ENCODE measurements at regions not wholly inside any gene's neighbourhood (a gene's known extent, or its start where the extent isn't known, plus 50 kb on each side); places are given as distances from the start of the nearest gene placed in this dataset.
"Not testable (repeated sequence)": the region's sequence is repeated elsewhere in the genome, so short reads cannot be mapped to it uniquely, and the experiment has no call there.

DNA sequence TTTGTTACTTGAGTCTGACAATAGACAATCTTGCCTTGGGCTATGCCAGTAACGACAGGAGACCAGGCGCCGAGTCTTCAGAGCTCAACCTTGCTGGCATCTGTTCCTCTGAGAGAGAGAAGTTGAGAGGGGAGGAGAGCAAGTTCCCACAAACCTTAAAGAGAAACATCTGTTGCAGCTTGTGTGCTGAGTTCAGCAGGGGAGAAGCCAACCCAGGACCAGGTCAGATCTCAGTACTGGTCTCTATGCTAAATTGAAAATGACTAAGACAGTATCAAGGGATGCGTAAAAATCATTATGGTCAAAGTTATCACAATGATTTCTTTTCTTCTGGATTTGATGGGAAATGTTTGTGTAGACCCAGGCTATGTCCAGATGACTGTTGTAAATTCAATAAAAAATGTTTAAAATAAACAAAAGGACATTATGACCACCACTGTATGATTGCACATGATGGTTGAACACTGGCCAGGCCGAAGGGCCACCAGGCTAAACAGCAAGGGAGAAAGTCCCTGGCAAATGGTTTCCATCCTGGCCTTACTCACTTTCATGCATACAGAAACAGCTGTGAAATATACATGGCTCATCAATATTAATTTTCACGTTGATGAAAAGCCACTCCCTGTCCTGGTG lies 100.3 kb upstream of the PMAIP1 start:
- no peak for DNase-seq

DNA sequence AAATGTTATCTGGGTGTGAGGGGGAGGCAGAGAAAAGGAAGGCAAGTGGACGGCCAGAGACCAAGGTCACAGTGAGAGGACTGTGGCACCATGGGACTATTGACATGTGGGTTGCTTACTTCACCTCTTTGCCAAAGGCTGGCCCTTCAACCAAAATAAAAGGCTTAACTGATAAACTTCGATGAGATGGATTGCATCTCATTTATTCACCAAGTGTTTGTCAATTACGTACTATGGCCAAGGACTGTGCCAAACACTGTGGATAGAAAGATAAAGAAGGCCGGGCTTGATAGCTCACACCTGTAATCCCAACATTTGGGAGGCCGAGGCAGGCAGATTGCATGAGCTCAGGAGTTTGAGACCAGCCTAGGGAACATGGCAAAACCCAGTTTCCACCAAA lies 98.7 kb upstream of the CCBE1 start:
- no peak for DNase-seq

- DNase-seq, result no peak
Observed at GRCh38 chr18:59792353-59792752, 95.1 kb upstream of the CCBE1 start.

- DNase-seq, result not testable (repeated sequence)
Observed at GRCh38 chr18:59790346-59790936, 93.2 kb upstream of the CCBE1 start.

GRCh38 chr18:59788791-59789106 lies 91.5 kb upstream of the CCBE1 start:
- peak; percentile 49 for DNase-seq

- peak; percentile 85 for DNase-seq
Observed at GRCh38 chr18:59787998-59788790, 91.0 kb upstream of the CCBE1 start.

DNA sequence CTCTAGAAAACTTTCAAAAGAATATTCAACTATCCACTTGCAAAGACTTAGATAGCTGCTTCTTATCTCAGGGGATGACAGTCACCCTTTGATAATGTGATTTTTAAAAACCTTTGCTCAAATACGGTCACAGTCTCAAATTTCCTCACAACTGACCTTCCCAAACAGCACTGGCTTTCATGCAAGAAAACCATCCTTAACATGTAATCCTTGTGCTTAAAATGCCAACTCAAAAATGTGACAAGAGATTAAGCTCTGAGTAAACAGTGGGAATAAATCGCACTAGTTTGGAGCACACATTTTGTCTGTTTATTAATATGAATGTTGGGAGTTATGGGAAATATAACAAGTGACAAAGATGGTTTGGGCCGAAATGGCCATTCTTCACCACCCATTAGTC lies 87.5 kb upstream of the CCBE1 start:
- no peak for DNase-seq

DNA sequence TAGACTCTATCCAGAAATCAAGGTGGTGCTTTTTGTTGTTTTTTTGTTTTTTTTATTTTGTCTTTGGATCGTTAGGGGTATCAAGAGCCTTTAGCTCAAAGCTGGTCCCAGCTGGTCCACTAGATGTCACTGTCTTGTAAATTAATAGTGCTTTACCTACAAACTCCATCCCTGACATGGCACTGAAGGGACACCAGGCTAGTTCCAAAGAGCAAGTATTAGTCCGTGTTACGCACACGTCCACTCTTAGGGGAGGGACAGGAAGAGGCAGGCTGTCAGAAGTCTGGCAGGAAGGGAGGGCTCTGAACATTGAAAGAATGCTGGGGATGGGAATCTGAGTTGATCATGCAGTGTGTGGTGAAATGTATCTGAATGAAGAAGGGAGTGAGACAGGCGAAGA lies 85.9 kb upstream of the CCBE1 start:
- DNase-seq, result peak; percentile 81

GRCh38 chr18:59779979-59780378 lies 82.8 kb upstream of the CCBE1 start:
- peak; percentile 91 for DNase-seq

DNA sequence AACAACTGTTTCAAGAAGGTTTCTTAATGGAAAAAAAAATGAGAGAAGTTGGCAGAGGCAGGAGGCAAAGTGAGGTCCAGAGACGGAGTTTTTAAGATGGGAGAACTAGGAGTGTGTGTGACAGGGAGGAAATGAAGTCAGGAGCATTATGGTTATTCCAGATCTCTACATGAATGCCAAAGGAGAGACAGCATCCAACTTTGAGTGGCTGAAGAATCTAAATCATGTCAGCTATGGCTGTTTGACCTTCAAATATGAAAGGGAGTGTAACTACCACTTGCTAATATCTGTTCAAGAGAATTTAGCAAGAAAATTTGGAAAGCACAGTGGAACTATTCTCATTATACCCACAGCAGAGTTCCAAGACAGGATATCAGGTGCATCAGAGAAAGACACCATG lies 81.2 kb upstream of the CCBE1 start:
- DNase-seq, result no peak

DNA sequence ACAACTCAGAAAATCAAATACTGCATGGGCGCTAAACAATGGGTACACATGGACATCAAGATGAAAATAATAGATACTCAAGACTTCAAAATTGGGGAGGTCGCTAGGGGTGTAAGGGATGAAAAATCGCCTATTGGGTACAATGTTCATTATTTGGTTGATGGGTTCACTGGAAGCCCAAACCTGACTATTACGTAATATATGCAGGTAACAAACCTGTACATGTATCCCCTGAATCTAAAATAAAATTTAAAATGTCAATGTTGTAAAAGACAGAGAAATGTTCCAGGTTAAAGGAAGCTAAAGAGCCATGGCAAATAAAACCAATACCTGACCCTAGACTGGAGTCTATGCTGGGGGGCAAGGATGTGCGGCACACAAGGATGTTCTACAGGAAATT lies 80.4 kb upstream of the CCBE1 start:
- DNase-seq, result no peak

GRCh38 chr18:59769129-59769865 lies 72.1 kb upstream of the CCBE1 start:
- DNase-seq, result peak; percentile 47

DNA sequence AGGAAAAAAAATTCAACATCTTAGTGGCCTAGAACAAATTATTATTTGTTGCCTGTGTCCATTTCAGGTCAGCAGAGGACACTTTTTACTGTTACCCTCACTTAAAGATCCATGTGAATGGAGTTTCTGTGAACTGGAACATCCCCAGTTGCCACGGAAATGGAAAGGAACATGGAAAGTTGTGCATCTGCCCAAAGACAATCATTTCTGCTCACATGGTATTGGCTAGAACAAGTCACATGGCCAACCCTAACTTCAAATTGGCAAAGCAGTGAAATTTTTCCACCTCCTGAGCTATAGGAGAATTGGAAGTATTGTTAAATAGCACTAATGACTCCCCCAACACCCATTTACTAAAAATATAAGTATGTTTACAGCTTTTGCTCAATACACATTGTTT lies 71.2 kb upstream of the CCBE1 start:
- no peak for DNase-seq

DNA sequence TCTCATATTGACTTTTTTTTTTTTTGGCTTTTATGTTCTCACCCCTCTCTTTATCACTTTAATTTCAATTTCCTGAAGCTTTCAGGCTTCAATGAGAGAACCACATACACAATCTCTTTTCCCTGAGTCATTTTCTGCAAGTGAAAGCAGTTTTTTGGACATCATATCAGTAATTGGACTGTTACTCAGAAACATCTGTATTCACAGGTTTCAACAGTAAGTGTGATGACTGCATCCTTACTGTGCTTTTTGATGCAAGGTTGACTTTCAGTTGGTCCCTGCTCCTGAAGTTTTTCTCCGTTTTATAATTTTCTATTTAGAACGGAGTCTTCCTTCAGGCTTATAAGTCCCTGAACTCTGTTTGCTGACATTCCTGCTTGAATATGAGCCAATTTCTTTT lies 70.5 kb upstream of the CCBE1 start:
- peak; percentile 51 for DNase-seq

DNA sequence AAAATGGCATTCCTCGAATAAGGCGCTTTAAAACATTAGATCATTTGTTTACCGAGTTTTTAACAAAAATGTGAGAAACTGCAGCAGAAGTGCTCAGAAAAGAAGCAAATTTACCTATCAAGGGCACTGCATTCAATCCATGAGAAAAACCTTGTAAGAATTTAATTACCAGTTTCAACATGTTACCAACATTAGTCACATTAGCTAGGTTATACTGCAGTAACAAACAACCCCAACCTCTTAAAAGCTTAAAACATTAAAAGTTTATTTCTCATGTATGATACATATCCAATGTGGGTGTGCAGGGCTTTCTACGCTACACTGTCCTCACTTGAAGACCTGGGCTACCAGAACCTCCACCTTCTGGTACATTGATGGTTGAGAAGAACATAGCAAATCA lies 68.1 kb upstream of the CCBE1 start:
- no peak for DNase-seq

DNA sequence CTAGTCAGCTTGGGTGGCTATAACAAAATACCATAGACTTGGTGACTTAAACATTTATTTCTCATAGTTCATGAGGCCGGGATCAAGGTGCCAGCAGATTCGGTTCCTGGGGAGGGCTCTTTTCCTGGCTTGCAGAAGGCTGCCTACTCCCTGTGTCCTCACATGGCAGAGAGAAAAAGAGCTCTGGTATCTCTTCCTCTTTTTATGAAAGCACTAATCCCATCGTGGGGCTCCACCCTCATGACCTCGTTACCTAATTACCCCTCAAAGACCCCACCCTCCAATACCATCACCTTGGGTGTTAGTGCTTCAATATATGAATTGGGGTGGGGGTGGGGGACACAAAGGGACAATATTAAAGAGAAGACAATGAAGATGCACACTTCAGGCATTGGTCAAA lies 67.1 kb upstream of the CCBE1 start:
- DNase-seq, result no peak

- no peak for DNase-seq
Observed at GRCh38 chr18:59763541-59764136, 66.4 kb upstream of the CCBE1 start.

- peak; percentile 64 for DNase-seq
Observed at GRCh38 chr18:59760619-59761600, 63.7 kb upstream of the CCBE1 start.

GRCh38 chr18:59760212-59760611 lies 63.0 kb upstream of the CCBE1 start:
- DNase-seq, result peak; percentile 76

DNA sequence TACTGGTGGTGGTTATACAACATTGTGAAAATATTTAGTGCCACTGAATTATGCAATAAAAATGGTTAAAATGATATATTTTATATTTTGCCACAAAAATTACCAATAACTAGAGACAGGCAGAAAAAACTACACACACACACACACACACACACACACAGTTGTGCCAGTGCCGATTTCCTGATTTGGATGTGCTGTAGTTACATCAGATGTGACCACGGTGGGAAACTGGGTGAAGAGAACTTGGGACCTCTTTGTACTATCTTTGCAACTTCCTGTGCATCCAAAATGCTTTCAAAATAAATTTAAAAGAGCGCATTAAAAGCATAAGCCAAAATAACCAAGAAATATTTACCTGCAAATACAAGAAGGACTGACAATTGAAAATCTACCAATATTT lies 61.6 kb upstream of the CCBE1 start:
- DNase-seq, result no peak

GRCh38 chr18:59758106-59758505 lies 60.9 kb upstream of the CCBE1 start:
- no peak for DNase-seq

DNA sequence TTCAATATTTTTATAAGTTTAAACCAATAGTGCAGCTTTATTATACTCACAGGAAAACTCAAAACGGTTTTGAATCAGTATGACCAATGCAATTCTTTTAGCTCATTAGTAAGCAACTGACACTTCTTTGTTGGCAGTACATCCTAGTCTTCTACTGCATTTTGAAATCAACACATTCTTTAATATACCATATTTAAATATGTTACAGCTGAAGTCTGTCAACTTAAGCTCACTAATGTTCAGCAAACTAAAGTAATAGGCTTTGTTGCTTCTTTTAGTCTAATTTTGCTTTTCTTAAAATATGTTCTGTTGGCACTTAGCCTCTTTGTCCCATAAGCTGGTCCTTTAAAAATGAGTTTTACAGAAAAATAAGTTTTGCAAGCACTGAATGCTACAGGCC lies 55.4 kb upstream of the CCBE1 start:
- peak; percentile 34 for DNase-seq
